ENCODE measurements at regions not wholly inside any gene's neighbourhood (a gene's known extent, or its start where the extent isn't known, plus 50 kb on each side); places are given as distances from the start of the nearest gene placed in this dataset.
A peak's percentile ranks its signal among the peaks of the same experiment; 100 is the strongest.

GRCh38 chr9:79936336-79936735 lies 364.6 kb downstream of the TLE4 start:
- DNase-seq (ENCODE audit: low read depth): no peak

GRCh38 chr9:79929285-79929684 lies 357.5 kb downstream of the TLE4 start:
- no peak for DNase-seq (ENCODE audit: low read depth)

GRCh38 chr9:79928661-79929223 lies 357.0 kb downstream of the TLE4 start:
- DNase-seq (ENCODE audit: low read depth): no peak

- DNase-seq (ENCODE audit: low read depth): no peak
Observed at GRCh38 chr9:79925326-79925725, 353.6 kb downstream of the TLE4 start.

- no peak for DNase-seq (ENCODE audit: low read depth)
Observed at GRCh38 chr9:79924836-79925235, 353.1 kb downstream of the TLE4 start.

GRCh38 chr9:79917421-79917820 lies 345.7 kb downstream of the TLE4 start:
- DNase-seq (ENCODE audit: low read depth): no peak

- no peak for DNase-seq (ENCODE audit: low read depth)
Observed at GRCh38 chr9:79913867-79914266, 342.1 kb downstream of the TLE4 start.

GRCh38 chr9:79912318-79913070 lies 340.7 kb downstream of the TLE4 start:
- DNase-seq (ENCODE audit: low read depth): no peak

- no peak for DNase-seq (ENCODE audit: low read depth)
Observed at GRCh38 chr9:79911724-79912123, 340.0 kb downstream of the TLE4 start.

- no peak for DNase-seq (ENCODE audit: low read depth)
Observed at GRCh38 chr9:79902825-79903600, 331.2 kb downstream of the TLE4 start.

GRCh38 chr9:79900754-79901153 lies 329.0 kb downstream of the TLE4 start:
- no peak for DNase-seq (ENCODE audit: low read depth)

- DNase-seq (ENCODE audit: low read depth): peak; percentile 45
Observed at GRCh38 chr9:79896390-79896980, 324.7 kb downstream of the TLE4 start.

- DNase-seq (ENCODE audit: low read depth): no peak
Observed at GRCh38 chr9:79895232-79895631, 323.5 kb downstream of the TLE4 start.

- DNase-seq (ENCODE audit: low read depth): no peak
Observed at GRCh38 chr9:79889369-79889768, 317.6 kb downstream of the TLE4 start.

GRCh38 chr9:79885093-79885857 lies 313.5 kb downstream of the TLE4 start:
- DNase-seq (ENCODE audit: low read depth): no peak

GRCh38 chr9:79884546-79884945 lies 312.8 kb downstream of the TLE4 start:
- DNase-seq (ENCODE audit: low read depth): no peak

GRCh38 chr9:79883073-79883645 lies 311.4 kb downstream of the TLE4 start:
- no peak for DNase-seq (ENCODE audit: low read depth)

GRCh38 chr9:79880626-79881025 lies 308.9 kb downstream of the TLE4 start:
- DNase-seq (ENCODE audit: low read depth): no peak

- DNase-seq (ENCODE audit: low read depth): no peak
Observed at GRCh38 chr9:79877943-79878602, 306.3 kb downstream of the TLE4 start.

- no peak for DNase-seq (ENCODE audit: low read depth)
Observed at GRCh38 chr9:79868567-79869189, 296.9 kb downstream of the TLE4 start.
